ENCODE measurements at regions not wholly inside any gene's neighbourhood (a gene's known extent, or its start where the extent isn't known, plus 50 kb on each side); places are given as distances from the start of the nearest gene placed in this dataset.
"Not testable (repeated sequence)": the region's sequence is repeated elsewhere in the genome, so short reads cannot be mapped to it uniquely, and the experiment has no call there.

GRCh38 chr5:20370061-20370460, 382.1 kb upstream of the CDH18 start:
- in situ Hi-C loops (cut with HindIII; ENCODE audit: low pct_unique_long_range_greater_than_20kb, low sequenced_read_pairs) = no loop called here

GRCh38 chr5:20369518-20369885, 381.5 kb upstream of the CDH18 start:
- no peak for DNase-seq (ENCODE audit: low read depth, low spot score)
- in situ Hi-C loops (cut with HindIII; ENCODE audit: low pct_unique_long_range_greater_than_20kb, low sequenced_read_pairs) = no loop called here

More at GRCh38 chr5:20370061-20370460, 382.1 kb upstream of the CDH18 start:
- DNase-seq (ENCODE audit: low read depth, low spot score) = no peak

- DNase-seq (ENCODE audit: low read depth, low spot score) = no peak
- in situ Hi-C loops (cut with HindIII; ENCODE audit: low pct_unique_long_range_greater_than_20kb, low sequenced_read_pairs) = no loop called here
Observed at GRCh38 chr5:20368571-20369517, 380.8 kb upstream of the CDH18 start.

GRCh38 chr5:20367178-20367577, 379.2 kb upstream of the CDH18 start:
- no peak for DNase-seq (ENCODE audit: low read depth, low spot score)
- in situ Hi-C loops (cut with HindIII; ENCODE audit: low pct_unique_long_range_greater_than_20kb, low sequenced_read_pairs) = no loop called here

GRCh38 chr5:20360263-20360662, 372.3 kb upstream of the CDH18 start:
- no peak for DNase-seq (ENCODE audit: low read depth, low spot score)
- in situ Hi-C loops (cut with HindIII; ENCODE audit: low pct_unique_long_range_greater_than_20kb, low sequenced_read_pairs) = no loop called here

GRCh38 chr5:20359377-20359776, 371.4 kb upstream of the CDH18 start:
- DNase-seq (ENCODE audit: low read depth, low spot score) = no peak
- in situ Hi-C loops (cut with HindIII; ENCODE audit: low pct_unique_long_range_greater_than_20kb, low sequenced_read_pairs) = no loop called here

- no peak for DNase-seq (ENCODE audit: low read depth, low spot score)
- in situ Hi-C loops (cut with HindIII; ENCODE audit: low pct_unique_long_range_greater_than_20kb, low sequenced_read_pairs) = no loop called here
Observed at GRCh38 chr5:20353499-20353898, 365.5 kb upstream of the CDH18 start.

- in situ Hi-C loops (cut with HindIII; ENCODE audit: low pct_unique_long_range_greater_than_20kb, low sequenced_read_pairs) = no loop called here
- DNase-seq (ENCODE audit: low read depth, low spot score) = no peak
Observed at GRCh38 chr5:20351849-20352248, 363.8 kb upstream of the CDH18 start.

GRCh38 chr5:20348321-20348720, 360.3 kb upstream of the CDH18 start:
- DNase-seq (ENCODE audit: low read depth, low spot score) = no peak
- in situ Hi-C loops (cut with HindIII; ENCODE audit: low pct_unique_long_range_greater_than_20kb, low sequenced_read_pairs) = no loop called here

GRCh38 chr5:20347334-20347733, 359.3 kb upstream of the CDH18 start:
- no peak for DNase-seq (ENCODE audit: low read depth, low spot score)
- in situ Hi-C loops (cut with HindIII; ENCODE audit: low pct_unique_long_range_greater_than_20kb, low sequenced_read_pairs) = no loop called here

GRCh38 chr5:20340126-20340525, 352.1 kb upstream of the CDH18 start:
- in situ Hi-C loops (cut with HindIII; ENCODE audit: low pct_unique_long_range_greater_than_20kb, low sequenced_read_pairs) = no loop called here
- DNase-seq (ENCODE audit: low read depth, low spot score) = no peak

- peak; percentile 40 for DNase-seq (ENCODE audit: low read depth, low spot score)
- in situ Hi-C loops (cut with HindIII; ENCODE audit: low pct_unique_long_range_greater_than_20kb, low sequenced_read_pairs) = no loop called here
Observed at GRCh38 chr5:20335978-20336377, 348.0 kb upstream of the CDH18 start.

- in situ Hi-C loops (cut with HindIII; ENCODE audit: low pct_unique_long_range_greater_than_20kb, low sequenced_read_pairs) = no loop called here
- no peak for DNase-seq (ENCODE audit: low read depth, low spot score)
Observed at GRCh38 chr5:20331826-20332225, 343.8 kb upstream of the CDH18 start.

GRCh38 chr5:20323323-20323722, 335.3 kb upstream of the CDH18 start:
- in situ Hi-C loops (cut with HindIII; ENCODE audit: low pct_unique_long_range_greater_than_20kb, low sequenced_read_pairs) = no loop called here
- no peak for DNase-seq (ENCODE audit: low read depth, low spot score)

- in situ Hi-C loops (cut with HindIII; ENCODE audit: low pct_unique_long_range_greater_than_20kb, low sequenced_read_pairs) = no loop called here
Observed at GRCh38 chr5:20307391-20307790, 319.4 kb upstream of the CDH18 start.

GRCh38 chr5:20305463-20305862, 317.5 kb upstream of the CDH18 start:
- in situ Hi-C loops (cut with HindIII; ENCODE audit: low pct_unique_long_range_greater_than_20kb, low sequenced_read_pairs) = no loop called here
- DNase-seq (ENCODE audit: low read depth, low spot score) = no peak

More at GRCh38 chr5:20307391-20307790, 319.4 kb upstream of the CDH18 start:
- DNase-seq (ENCODE audit: low read depth, low spot score) = no peak

GRCh38 chr5:20304570-20304969, 316.6 kb upstream of the CDH18 start:
- DNase-seq (ENCODE audit: low read depth, low spot score); in situ Hi-C loops (cut with HindIII; ENCODE audit: low pct_unique_long_range_greater_than_20kb, low sequenced_read_pairs): not testable (repeated sequence)

GRCh38 chr5:20300110-20300509, 312.1 kb upstream of the CDH18 start:
- DNase-seq (ENCODE audit: low read depth, low spot score) = no peak
- in situ Hi-C loops (cut with HindIII; ENCODE audit: low pct_unique_long_range_greater_than_20kb, low sequenced_read_pairs) = no loop called here

- no peak for DNase-seq (ENCODE audit: low read depth, low spot score)
- in situ Hi-C loops (cut with HindIII; ENCODE audit: low pct_unique_long_range_greater_than_20kb, low sequenced_read_pairs) = no loop called here
Observed at GRCh38 chr5:20294696-20295095, 306.7 kb upstream of the CDH18 start.
